Anterior cingulate cortex (tissue), 58 donors: ENCODE measurements at regions not wholly inside any gene's neighbourhood (a gene's known extent, or its start where the extent isn't known, plus 50 kb on each side); places are given as distances from the start of the nearest gene placed in this dataset.
A peak's percentile ranks its signal among the peaks of the same experiment; 100 is the strongest.

ENCODE experiments used
- DNase-seq, 58 donors: peaks; one replicate each; lab custom pipeline; 2025; lab: John Stamatoyannopoulos, UW

DNA sequence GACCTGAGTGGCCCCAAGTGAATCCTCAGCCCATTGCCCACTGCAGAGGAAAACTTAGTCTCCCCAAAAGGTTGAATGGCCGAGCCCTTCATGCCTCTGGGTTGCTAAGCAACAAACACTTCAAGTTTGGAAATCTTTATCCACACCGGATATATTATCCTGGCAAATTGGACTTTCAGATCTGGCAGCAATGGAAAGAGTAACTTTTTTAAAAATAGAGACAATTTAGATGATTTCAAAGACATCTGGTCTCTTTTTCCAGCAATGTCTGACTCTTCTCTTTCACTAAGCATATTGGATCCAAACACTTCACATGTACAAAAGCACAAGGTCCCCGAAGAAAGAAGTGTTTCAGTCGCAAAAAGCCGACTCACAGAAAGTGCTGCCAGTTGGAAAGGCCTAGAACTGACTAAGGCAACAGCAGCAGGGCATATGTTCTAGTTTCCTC is 505.3 kb downstream of the SOX6 start:
- peak in 28 of 58 donors; percentile 2 to 77 (median 20) for DNase-seq

DNA sequence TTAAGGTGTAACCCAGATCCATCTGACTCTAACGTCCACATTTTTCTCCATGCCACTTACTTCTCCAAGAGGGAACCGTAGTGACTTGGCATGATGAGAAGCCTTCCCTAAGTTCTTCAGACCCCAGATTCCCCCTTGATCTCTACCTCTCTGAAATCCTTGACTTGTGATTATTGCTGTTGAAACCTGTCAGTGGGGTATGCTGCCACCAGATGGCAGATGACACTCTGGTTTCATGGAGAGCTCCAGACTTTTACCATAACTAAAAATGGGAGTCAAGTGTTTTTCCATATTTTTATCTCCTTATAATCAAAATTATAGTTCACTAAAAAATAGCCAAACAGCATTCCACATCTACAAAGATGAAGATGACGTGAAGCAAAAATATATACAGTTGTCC is 504.2 kb downstream of the SOX6 start:
- no peak for DNase-seq

DNA sequence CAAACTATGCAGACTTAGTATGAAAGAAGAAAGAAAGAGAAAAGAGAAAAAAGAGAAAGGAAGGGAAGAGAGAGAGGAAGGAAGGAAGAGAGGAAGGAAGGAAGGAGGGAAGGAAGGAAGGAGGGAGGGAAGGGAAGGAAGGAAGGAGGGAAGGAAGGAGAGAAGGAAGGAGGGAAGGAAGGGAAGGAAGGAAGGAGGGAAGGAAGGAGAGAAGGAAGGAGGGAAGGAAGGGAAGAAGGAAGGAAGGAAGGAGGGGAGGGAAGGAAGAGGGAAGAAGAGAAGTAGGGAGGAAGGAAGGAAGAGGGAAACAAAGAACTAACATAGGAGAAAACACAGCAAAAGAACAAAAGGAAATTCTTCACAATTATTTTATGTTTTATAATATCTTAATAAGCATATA is 502.1 kb downstream of the SOX6 start:
- no peak for DNase-seq

GRCh38 chr11:15858881-15859280 is 497.5 kb downstream of the SOX6 start:
- DNase-seq: no peak

DNA sequence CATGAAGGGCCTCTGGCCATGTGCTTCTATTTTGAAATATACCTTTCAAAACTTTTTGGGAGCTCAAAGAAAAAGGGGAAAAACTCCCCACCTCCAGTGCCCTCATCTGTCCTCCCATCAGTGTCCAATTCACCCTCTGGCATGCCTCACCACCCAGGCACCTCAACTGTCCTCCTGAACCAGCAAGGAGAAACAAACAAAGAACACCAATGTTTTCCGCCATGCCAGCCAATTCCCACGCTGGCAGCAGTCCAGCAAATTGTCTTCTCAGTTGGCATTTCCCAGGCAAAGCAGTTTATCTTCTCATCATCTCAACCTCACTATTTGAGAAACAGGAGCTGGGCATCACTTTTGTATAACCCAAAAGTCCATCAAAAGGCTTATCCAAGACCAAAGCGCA is 496.9 kb downstream of the SOX6 start:
- peak in 1 of 58 donors; percentile 9 for DNase-seq

- DNase-seq: no peak
Measured at GRCh38 chr11:15861256-15861655, 495.1 kb downstream of the SOX6 start.

DNA sequence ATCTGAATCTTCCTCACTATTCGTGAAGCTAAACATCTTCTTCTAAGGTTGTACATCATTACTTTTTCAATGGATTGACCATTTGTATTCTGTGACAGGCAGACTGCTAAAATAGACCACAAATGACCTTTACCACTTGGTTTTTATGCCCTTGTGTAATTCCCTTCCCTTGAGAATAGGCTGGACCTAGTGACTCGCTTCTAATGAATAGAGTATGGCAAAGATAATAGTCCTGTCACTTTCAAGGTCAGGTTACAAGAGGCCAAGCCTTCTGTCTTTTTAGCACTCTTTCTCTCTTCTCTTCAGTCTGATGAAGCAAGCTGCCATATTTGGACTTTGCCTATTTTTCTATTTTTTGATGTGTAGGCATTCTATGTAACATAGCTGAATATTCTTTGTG is 492.9 kb downstream of the SOX6 start:
- DNase-seq: no peak

- DNase-seq: no peak
Measured at GRCh38 chr11:15864026-15864805, 492.1 kb downstream of the SOX6 start.

GRCh38 chr11:15865212-15865987 is 490.9 kb downstream of the SOX6 start:
- no peak for DNase-seq

DNA sequence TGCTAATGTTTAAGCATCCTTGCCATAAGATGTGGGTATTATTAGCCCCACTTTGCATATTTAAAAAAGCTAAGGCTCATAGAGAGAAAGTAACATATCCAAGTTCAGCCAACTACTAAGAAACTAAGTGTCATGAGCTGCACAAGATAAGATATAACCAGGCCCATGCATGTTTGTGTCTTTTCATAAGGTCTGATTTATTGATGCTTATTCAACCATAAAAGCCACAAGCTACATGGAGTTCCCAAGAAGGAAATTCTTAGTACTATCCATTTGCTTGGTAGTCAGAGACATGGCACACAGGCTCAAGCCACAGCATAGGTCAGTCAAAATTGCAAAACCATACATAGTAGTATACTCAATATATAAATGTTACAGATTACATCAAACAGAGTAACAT is 488.5 kb downstream of the SOX6 start:
- DNase-seq: no peak

DNA sequence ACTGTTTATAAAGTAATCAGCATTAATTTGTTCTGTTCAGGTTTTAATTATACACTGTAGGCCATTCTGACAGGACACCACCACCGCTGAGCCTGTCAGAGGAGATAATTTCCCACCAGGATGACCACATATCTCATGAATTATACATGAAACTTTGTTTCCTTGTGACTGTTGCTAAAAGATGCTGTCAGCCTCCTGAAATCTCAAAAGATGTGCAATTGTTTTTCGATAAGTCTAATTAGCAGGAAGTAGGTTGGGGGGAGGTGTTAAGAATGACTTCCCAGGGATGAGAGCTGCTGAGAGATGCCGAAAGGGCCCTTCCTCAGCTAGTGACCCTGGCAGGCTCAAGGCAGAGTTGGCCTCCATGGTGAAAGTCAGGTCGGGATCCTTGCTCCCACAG is 485.4 kb downstream of the SOX6 start:
- DNase-seq: no peak

GRCh38 chr11:15871904-15872626 is 484.3 kb downstream of the SOX6 start:
- no peak for DNase-seq

DNA sequence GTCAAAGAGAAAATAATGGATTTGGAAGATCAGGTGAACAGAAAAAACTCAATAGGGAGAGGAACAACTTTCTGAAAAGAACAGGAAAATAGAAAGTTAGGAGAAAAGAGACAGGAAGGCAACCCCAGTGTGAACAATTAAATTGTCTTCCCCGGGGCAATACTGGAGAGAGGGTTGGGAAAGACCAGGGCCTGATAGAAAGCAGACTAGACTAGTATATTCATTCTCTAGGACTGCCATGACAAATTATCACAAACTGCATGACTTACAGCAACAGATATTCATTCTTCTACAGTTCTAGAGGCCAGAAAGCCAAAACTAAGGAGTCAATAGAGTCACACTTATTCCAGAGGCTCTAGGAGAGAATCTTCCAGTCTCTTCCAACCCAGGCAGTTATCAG is 482.8 kb downstream of the SOX6 start:
- no peak for DNase-seq

DNA sequence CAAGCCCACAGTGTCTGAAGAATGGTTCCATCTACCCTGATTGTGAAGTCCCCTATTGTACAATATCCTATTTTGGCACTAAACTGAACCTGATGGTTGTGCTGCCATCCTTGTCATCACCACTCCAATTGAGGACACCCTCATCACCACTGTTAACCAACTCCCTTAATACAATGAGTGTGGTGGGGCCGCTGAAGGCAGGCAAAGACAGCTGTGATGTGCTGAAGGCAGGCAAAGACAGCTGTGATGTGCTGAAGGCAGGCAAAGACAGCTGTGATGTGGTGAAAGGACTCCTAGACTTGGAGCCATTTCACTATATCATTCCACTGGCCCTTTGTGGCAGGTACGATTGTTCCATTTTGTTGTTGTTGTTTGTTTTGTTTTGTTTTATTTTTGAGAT is 481.6 kb downstream of the SOX6 start:
- no peak for DNase-seq

DNA sequence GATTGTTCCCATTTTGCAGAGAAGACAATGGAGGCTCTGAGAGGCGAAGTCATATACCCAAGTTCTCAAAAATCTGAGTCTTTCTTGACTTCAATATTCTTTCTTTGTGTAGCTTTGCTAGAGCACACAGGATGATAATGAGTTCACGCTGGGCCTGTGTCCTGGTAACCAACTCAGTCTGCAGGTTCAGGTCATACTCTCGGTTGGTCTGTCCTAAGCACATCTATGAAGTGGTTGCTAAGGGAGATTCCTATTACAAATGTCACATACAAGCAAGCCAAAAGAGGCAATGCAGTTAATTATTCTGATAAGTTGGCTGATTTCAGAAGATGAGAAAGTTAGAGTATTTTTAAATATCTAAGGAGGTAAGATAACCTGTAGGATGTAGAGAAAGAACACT is 481.0 kb downstream of the SOX6 start:
- no peak for DNase-seq

DNA sequence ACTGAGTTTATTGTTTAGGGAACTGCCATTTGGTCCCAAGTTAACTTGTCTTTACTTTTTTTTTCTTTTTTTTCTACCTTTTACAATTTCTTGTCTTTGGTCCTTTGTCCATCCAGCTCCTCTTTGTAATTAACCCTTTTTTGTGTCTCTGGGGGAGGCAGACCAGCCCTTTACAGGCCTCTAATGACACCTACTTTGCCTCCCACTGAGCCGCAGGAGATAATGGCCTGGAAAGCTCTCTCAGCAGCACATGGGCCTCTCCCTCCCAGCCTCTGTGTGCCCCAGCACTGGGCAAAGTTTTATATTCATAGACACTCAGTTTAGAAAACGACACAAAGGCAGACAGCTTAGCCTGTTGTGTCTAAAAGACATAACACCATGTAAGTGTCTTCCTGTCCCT is 480.4 kb downstream of the SOX6 start:
- no peak for DNase-seq

GRCh38 chr11:15878756-15879155 is 477.6 kb downstream of the SOX6 start:
- no peak for DNase-seq

- DNase-seq: no peak
Measured at GRCh38 chr11:15880291-15880690, 476.1 kb downstream of the SOX6 start.

GRCh38 chr11:15882876-15883454 is 473.4 kb downstream of the SOX6 start:
- DNase-seq: peak in 1 of 58 donors; percentile 13

DNA sequence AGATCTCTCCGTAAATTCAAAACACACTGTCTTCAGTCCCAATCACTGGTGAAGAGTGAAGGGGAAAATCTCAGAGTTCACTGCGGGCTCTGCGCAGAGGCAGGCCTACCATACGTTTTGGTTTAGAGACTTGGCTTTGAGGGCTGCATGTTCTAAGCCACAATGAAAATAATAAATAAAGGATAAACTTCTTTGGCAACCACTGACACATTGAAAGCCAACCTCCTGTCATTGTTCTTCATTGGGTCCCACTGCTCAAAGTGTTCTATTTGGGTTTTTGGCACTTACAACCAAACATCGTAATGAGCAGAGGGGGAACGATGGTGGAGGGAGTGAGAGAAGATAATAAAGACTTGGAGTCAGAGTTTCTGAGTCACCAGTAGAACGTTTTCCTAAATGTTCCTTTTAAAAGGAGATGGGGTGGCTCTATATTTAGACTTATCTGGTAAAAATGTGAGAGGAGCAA is 472.9 kb downstream of the SOX6 start:
- DNase-seq: no peak

DNA sequence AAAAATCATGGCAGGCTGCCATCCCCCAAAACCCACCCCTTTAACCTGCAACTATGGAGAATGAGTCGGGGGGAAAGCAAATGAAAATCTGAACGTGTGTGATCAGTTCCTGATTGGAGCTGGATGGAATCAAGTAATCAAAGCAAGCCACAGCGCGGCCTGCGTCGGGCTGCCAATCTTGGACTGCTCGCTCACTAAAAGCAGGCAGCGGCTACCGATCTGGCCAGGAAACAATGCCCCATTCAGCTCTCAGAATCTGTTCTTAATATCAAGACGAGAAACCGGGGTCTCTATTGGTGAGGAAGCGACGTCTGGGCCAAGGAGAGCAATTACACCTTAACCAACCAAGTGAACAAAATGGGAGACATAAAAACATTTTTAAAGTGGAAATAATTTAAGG is 472.2 kb downstream of the SOX6 start:
- DNase-seq: peak in 6 of 58 donors; percentile 5 to 22 (median 10)
